HUDEP-2 (cell line): ENCODE measurements at regions not wholly inside any gene's neighbourhood (a gene's known extent, or its start where the extent isn't known, plus 50 kb on each side); places are given as distances from the start of the nearest gene placed in this dataset.

Source experiments
- DNase-seq, 76 experiments: peaks; one replicate each; lab custom pipeline; 2025; ENCODE audit not compliant: unreplicated experiment in 76 of 76; lab: John Stamatoyannopoulos, UW

GRCh38 chr6:84361372-84362192, 134.1 kb upstream of the CEP162 start:
- DNase-seq: no peak

GRCh38 chr6:84360039-84360438, 132.6 kb upstream of the CEP162 start:
- DNase-seq: no peak

- DNase-seq: no peak
Observed at GRCh38 chr6:84358581-84358980, 131.1 kb upstream of the CEP162 start.

GRCh38 chr6:84357631-84358030, 130.2 kb upstream of the CEP162 start:
- DNase-seq: no peak

- DNase-seq: no peak
Observed at GRCh38 chr6:84356907-84357306, 129.5 kb upstream of the CEP162 start.

GRCh38 chr6:84353459-84354423, 126.3 kb upstream of the CEP162 start:
- no peak for DNase-seq

GRCh38 chr6:84350397-84350796, 123.0 kb upstream of the CEP162 start:
- no peak for DNase-seq

GRCh38 chr6:84349542-84349941, 122.1 kb upstream of the CEP162 start:
- no peak for DNase-seq

- no peak for DNase-seq
Observed at GRCh38 chr6:84348801-84349200, 121.4 kb upstream of the CEP162 start.

- DNase-seq: no peak
Observed at GRCh38 chr6:84346372-84346771, 118.9 kb upstream of the CEP162 start.

- no peak for DNase-seq
Observed at GRCh38 chr6:84344005-84344404, 116.6 kb upstream of the CEP162 start.

- DNase-seq: no peak
Observed at GRCh38 chr6:84340422-84340821, 113.0 kb upstream of the CEP162 start.

GRCh38 chr6:84333842-84334241, 106.4 kb upstream of the CEP162 start:
- no peak for DNase-seq

GRCh38 chr6:84332139-84333034, 104.9 kb upstream of the CEP162 start:
- no peak for DNase-seq

- no peak for DNase-seq
Observed at GRCh38 chr6:84330325-84330724, 102.9 kb upstream of the CEP162 start.

- DNase-seq: no peak
Observed at GRCh38 chr6:84329516-84329915, 102.1 kb upstream of the CEP162 start.

GRCh38 chr6:84329077-84329476, 101.6 kb upstream of the CEP162 start:
- no peak for DNase-seq

GRCh38 chr6:84317463-84317862, 90.0 kb upstream of the CEP162 start:
- DNase-seq: no peak

- no peak for DNase-seq
Observed at GRCh38 chr6:84314377-84314898, 87.0 kb upstream of the CEP162 start.

GRCh38 chr6:84309336-84309735, 81.9 kb upstream of the CEP162 start:
- no peak for DNase-seq
